G401 (cell line): ENCODE measurements at regions not wholly inside any gene's neighbourhood (a gene's known extent, or its start where the extent isn't known, plus 50 kb on each side); places are given as distances from the start of the nearest gene placed in this dataset.

ENCODE experiments used
- DNase-seq: peaks from one replicate; pipeline ENCODE4 v3.0.0-alpha.2; 2015; ENCODE audit warnings: low spot score
- in situ Hi-C: cut with HindIII; loops from 2 replicates; pipeline ENCODE4 v1.10.0; 2016; ENCODE audit warnings: low sequenced_read_pairs, mixed read lengths

DNA sequence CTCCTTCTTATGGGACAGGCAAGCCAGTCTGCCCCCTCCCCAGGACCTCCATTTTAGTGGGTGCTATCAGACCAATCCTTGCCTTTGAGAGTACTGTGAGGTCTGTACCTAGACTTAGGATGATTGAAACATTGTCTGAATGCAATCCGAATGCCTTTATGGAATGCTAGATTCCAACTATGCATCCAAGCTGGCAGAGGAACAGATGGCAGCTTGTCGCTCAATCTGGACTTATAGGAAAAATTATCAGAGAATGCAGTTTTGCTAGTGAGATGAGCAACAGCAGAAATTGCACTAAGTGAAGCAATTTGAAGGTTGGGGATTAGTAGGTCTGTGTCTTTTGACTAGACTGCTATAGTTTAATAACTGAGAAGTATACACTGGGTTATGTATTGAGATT, 109.1 kb downstream of the DYRK2 start:
- DNase-seq, result no peak

DNA sequence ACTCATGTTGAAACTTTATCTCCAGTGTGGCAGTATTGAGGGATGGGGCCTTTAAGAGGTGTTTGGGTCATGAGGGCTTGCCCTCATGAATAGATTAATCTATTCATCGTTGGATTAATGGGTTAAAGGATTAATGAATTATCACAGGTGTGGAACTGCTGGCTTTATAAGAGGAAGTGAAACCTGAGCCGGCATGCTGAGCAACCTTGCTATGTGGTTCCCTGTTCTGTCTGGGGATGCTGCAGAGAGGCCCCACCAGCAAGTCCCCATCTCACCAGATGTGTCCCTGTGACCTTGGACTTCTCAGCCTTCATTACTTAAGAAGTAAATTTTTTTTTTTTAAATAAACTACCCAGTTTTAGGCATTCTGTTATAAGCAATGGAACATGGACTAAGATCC, 109.6 kb downstream of the DYRK2 start:
- in situ Hi-C loops, result no loop called here
- DNase-seq, result no peak

More for the DNA sequence above, 109.1 kb downstream of the DYRK2 start:
- in situ Hi-C loops, result no loop called here

GRCh38 chr12:67758521-67758920, 110.0 kb downstream of the DYRK2 start:
- DNase-seq, result no peak
- in situ Hi-C loops, result no loop called here

GRCh38 chr12:67759829-67760228, 111.3 kb downstream of the DYRK2 start:
- no peak for DNase-seq
- in situ Hi-C loops, result no loop called here

DNA sequence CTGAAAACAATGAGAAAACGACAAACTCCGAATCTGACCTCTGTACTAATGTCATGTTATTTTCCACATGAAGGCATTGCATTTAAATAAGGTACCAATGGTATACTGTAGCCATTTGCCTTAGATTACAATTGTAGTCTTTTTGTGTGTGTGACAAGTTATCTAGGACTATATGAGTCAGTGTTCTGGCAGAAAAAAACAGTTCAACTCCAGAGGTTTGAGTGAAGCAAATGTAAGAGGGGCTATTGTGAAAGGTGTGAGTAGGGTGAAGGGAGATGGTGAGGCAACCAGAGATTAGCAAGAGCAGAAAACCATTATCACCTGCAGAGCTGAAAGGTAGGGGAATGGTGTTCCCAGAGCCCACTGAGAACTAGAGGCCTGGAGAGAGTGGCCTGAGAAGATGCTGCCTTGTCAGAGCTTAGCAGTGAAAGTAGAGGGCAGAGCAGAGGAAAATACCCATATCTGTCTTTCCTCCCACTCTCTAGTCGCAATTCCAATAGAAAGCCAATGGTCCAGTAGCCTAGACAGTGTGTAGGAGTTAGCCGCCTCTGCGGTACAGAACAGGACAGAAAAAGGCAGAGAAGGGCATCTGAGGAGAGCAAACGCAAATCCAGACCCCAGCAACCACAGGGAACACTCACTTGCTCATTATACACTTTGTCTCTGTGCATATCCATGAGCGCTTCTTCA, 112.2 kb downstream of the DYRK2 start:
- DNase-seq, result no peak
- in situ Hi-C loops, result no loop called here

- no peak for DNase-seq
- in situ Hi-C loops, result no loop called here
Observed at GRCh38 chr12:67761566-67761965, 113.0 kb downstream of the DYRK2 start.

DNA sequence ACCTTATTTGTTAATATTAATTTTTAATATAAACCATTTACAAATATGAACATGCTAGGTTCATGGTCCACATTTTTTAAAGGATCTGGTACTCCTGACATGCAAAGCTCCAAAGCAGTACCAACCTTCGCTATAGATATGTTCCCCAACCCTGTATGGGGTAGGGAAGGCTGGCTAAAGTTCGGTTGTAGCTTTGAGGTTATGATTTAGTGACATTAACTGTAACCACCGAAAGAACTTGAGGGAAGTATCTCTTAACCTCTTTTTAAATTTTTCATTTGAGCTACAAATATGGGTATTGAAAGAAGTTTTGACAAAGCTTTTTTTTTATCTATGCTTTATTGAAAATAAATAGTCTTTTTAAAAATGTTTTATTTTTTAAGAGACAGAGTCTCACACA, 115.5 kb downstream of the DYRK2 start:
- in situ Hi-C loops, result no loop called here
- DNase-seq, result no peak

GRCh38 chr12:67764946-67765619, 116.5 kb downstream of the DYRK2 start:
- no peak for DNase-seq

GRCh38 chr12:67765776-67766766, 117.5 kb downstream of the DYRK2 start:
- DNase-seq, result no peak
- in situ Hi-C loops, result no loop called here

More at GRCh38 chr12:67764946-67765619, 116.5 kb downstream of the DYRK2 start:
- in situ Hi-C loops, result no loop called here

DNA sequence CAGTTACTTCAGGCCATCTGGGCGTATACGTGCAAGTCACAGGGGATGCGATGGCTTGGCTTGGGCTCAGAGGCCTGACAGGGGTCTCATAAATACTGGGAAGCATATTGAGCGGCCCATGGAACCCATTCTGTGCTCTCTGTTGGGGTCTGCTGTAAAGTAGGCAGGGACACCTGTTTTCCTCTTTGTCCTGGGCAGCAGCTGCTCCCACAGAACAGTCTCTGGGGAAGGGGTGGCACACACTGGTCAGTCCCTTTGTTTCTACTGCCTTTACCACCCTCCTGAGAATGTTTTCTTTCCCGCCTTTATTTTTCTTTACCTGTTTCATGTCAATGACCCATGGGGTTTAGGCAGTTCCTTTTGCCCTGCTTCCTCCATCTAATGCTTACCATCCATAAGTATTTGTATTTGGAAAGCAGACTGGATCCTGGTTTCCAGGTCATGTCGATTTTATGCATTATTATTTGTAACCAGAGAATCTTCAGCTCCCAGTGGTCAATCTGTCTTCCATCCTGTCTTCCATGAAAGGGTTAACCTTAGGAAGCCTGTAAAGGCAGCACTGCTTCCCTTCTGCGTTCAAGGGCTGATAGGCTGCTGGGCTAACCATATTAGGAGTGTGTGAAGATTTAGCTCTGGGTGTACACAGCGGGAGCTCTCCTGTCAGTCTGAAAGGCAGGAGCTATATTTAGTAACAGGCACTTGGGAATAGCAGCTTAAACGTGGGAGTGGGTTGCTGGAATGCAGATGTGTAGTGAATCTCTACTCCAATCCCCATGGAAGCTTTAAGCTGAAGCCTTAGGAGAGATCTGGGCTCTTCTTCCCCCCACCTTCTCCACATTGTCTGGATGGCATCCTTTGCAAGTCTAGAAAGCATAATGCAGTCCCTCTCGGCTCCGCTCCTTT, 124.0 kb downstream of the DYRK2 start:
- in situ Hi-C loops, result no loop called here
- DNase-seq, result no peak

GRCh38 chr12:67773896-67774295, 125.4 kb downstream of the DYRK2 start:
- in situ Hi-C loops, result no loop called here
- DNase-seq, result no peak

DNA sequence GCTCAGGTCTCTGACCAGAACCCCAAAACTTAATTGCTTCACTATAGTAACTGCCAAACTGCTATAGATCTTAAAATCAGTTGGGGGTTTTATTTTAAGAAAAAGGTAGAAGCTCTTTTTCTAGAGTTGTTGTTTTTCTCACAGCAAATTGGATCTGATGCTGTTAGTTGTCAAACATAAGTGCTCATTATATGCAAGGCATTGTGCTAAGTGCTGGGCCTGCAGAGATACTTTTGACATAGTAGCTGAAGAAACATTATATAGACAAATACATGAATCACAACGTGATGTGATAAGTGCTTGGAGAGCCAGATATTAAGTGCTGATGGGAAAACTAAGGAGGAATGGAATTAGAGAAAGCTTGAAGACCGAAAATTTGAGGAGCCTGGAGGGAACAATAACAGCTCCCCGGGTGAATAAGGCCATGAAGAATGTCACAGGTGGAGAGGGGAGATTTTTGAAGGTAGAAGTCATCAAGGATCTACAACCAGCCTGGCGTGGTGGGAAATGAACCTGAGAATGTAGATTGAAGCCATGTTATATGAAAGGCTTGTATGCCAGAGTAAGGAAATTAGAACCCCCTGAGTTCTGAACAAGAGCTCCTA, 126.5 kb downstream of the DYRK2 start:
- DNase-seq, result no peak
- in situ Hi-C loops, result no loop called here

DNA sequence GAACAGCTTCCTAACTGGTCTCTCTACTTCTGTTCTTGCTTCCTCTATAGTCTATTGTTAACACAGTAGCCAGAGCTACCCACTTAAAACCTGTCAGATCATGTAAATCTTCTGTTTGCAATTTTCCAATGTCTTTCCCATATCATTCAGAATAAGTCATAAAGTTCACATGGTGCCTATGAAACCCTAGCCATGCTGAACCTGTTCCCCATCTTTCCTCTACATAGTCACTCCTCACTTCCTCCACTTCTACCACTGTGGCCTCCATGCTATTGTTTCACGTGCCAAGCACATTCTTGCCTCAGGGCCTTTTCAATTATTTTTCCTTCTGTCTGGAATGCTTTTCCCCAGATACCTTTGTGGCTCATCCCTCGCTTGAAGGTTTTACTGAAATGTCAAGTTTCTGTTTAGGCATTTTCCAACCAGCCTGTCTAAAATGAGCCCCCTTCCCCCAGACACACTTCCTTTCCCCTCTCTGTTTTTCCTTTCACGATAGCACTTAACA, 132.1 kb downstream of the DYRK2 start:
- no peak for DNase-seq
- in situ Hi-C loops, result no loop called here

DNA sequence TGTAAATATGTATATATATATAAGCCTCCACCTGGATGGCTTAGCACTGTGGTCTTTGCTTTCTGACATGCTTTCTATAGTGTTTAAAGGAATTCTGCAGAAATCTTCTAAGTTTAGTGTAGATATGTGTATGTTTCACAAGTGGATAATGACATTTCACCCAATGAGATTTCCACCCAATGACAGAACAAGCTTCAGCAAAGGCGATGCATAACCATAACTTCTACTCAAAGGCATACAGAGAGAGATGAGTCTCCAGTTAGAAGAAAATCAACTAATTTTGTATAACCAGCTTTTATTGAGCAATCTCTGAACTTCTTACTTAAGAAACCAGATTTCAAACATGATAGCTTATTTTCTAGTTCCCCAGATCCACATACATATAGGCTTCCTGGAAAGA, 134.0 kb downstream of the DYRK2 start:
- DNase-seq, result no peak
- in situ Hi-C loops, result no loop called here

DNA sequence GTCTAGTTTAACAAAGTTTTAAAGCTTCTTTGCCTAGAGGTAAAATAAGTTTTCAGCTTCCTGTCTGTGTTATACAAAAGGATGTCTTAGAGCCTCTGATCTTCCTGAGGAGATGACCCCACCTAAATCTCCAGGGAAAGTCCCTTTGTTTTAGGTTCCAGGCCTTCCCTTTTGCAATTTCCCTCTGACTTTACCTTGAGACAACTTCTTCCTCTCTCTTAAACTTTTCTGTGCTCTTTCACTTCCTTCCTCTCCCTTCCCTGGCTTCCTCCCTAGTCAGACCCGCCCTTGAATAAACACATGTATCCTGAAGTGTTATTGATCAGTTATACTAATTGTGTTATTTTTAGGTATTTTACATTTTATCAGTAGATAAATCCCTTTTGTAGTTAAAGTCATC, 134.8 kb downstream of the DYRK2 start:
- in situ Hi-C loops, result no loop called here
- DNase-seq, result no peak

- no peak for DNase-seq
- in situ Hi-C loops, result no loop called here
Observed at GRCh38 chr12:67784831-67785230, 136.3 kb downstream of the DYRK2 start.

GRCh38 chr12:67786086-67786485, 137.5 kb downstream of the DYRK2 start:
- in situ Hi-C loops, result no loop called here
- no peak for DNase-seq

DNA sequence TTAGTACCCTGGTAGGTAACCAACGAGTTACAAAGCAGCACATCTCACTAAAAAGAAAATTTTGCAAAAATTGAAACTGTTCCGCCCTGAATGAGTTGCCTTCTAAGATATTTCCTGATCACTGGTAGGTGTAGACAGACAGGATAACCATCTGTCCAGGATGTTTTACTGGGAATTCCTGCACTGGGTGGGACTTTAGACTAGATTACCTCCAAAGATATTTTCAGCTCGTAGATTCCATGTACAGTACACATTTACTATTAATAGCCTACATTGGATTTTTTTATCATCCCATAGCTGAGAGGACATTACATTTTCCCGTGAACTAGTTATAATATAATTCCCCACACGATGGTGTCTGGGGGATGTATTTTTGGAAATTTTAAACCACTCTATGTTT, 139.6 kb downstream of the DYRK2 start:
- no peak for DNase-seq
- in situ Hi-C loops, result no loop called here
